AG08396 (cell line): ENCODE measurements at regions not wholly inside any gene's neighbourhood (a gene's known extent, or its start where the extent isn't known, plus 50 kb on each side); places are given as distances from the start of the nearest gene placed in this dataset.

Experiments used
- DNase-seq: peaks from one replicate; pipeline ENCODE4 v3.0.0; 2012; ENCODE audit warnings: low spot score, mixed read lengths

- no peak for DNase-seq
Observed at GRCh38 chr5:110359221-110359620, 367.2 kb downstream of the TMEM232 start.

- no peak for DNase-seq
Observed at GRCh38 chr5:110361471-110361870, 365.0 kb downstream of the TMEM232 start.

GRCh38 chr5:110362261-110362660 is 364.2 kb downstream of the TMEM232 start:
- no peak for DNase-seq

GRCh38 chr5:110366716-110367115 is 359.8 kb downstream of the TMEM232 start:
- DNase-seq: no peak
